Activated CD4-positive, alpha-beta T cell treated with anti-CD3 and anti-CD28 coated beads for 24 hours (primary cell): ENCODE measurements at regions not wholly inside any gene's neighbourhood (a gene's known extent, or its start where the extent isn't known, plus 50 kb on each side); places are given as distances from the start of the nearest gene placed in this dataset.

ENCODE experiments used
- DNase-seq, 2 donors: peaks; one replicate each; pipeline ENCODE4 v3.0.0-alpha.2; 2020; ENCODE audit warnings: low read depth in 2 of 2

DNA sequence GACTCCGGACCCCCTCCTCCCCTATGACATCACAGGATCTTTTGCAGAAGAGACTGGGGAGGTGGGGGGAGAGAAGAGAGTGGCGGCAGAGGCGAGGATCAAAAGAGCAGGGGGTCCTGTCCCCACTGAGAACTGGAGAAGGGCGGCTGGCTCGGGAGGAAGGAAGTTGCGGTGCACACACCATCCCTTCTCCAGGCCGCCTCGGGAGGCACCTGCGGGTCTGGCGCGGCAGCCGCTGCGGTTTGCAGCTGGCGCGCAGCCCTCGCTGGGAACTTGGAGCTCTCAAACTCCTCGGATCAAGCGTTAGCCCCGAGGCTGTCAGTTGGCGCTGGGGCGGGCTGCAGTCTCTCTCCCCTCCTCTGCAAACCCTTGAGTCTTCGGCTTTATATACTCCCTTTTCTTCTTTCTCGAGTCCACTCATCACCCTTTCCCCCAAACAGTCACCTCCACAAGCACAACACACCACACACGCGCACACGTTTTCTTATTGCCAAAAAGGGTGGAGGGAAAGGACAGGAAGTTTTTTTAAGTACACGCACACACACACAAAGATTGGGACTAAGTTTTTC lies 180.7 kb downstream of the TBXT start:
- no peak for DNase-seq

DNA sequence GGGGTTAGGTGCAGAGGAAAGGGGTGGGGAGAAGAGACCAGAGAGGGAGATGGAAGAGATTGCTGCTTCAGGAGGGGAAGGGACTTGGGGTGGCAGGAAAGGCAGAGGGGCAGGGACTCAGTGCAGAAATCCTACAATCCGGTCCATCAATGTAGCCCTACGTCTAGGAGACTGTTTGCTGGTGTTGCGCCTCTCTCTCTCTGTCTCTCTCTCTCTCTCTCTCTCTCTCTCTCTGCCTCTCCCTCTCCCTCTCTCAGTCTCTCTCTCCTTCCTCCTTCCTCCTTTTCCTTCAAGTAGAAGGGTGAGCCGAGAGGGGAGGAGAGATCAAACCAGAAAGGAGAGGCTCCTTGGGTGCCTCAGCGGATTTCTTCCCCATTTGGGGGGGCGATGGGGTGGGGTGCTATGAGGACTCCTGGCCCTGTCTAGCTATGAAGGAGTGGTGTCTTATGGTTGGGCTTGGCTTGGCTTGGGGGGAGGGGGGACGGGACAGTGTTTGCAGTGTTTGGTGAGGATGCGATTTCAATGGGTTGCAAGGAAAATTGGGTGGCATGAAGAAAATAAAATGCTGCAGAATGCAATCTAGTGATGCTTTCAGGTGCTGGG lies 181.2 kb downstream of the TBXT start:
- no peak for DNase-seq

DNA sequence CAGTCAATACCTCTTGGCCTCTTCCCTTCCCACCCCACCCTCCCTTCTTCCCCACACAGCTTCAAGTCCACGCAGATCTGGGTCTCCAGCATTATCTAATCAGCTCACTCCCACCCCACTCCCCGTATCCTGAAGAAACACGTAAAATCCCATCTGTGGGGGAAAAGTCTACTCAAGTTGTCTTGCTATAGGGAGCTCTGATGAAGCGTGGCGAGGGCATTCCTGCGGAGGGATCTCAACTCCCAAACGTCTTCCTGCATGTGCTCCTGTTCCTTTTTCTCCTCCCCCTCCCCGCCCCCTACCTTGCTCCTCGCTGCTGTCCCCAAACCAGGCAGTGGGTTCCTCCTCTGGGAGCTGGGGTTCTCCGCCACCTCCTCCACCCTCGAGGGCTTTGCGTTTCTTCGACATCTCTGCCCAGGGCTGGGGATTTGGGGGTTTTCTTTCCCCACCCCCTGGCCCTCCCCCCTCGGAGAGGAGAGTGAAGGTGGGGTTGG lies 181.8 kb downstream of the TBXT start:
- no peak for DNase-seq

DNA sequence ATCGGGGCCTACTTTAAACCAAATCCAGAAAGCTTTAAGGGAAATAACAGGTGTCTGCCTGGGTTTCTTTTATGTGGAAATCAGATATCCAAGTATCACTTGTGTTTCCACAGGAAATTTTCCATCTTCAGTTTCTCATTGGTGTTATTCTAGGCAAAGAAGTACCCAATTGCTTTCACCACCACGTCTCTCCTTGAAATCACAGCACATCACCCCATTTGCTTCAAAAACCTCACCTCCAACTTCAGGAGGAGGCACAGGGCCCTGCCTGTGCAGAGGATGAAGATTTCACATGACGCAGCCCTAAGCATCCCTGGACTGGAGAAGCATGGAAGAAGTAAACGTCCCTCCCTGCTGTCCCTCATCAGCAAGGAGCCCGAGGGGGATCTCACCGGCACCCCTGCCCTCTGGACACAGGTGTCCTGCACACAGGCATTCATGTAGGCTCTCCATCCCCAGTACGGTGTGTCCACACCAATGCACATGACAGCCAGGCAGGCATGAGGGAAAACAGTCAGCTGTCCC lies 182.3 kb downstream of the TBXT start:
- DNase-seq: no peak

DNA sequence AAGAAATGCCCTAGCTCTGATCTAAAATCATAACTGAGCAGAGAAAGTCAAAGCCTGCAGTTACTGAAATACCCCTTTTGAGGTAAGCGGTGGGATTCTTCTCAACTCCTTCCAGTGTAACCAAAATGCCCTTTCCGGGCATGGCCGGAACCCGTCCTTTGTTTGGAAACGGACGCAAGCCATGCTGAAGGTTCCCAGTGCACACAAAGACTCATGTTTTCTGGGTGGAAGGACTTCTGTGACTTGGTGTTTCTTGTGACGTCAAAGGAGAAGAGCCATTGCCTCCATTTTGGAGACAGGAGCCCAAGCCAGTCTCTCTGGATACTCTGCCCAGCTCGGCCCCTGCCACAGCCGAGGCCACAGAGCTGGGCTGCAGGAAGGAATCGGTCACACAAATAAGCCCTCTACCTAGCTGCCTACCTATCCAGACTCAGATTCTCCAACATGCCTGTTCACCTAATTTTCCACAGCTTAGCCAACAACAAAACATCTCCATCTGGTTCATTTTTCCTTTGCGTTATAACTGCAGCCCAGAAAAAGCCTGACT lies 182.8 kb downstream of the TBXT start:
- DNase-seq: no peak

DNA sequence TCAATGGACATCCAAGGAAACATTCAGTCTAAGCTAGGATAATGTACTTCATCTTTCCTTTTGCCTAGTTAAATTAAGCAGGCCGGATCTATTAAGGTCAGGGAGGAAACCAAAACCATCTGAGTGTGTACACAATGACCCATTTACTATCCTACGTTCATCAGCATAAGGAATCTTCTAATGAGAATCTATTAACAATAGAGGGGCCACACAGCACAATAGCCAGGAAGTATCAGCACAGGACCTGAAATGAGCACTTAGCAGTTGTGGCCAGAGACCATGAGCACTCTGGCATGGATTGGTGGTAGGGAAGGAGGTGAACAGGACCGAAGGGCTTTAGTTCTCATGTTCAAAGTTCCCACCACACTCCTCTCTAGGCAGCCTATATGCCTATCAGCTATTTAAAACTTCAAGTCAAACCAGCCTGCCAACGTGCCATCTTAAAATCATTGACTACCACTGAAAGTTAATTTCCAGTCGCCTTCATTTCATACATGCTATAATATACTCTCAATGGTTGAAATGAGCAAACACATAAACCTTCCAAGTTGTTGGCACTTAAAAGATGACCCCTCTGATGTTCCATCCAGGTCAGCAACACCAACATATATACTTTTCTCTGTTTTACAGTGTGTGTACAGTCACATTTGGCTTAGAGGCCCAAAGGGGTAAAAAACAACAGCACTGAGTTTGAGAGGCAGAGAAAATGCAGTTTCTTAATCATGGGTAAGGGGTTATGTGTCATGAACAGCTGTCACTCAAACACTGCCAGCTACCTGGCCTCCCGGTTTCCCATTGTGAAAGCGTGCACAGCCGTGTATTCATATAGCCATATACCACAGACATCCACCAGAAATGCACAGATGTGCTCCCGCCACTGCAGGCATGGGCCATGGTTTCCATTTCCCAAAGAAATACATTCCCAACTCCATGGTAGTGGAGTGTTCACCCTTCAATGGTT lies 184.3 kb downstream of the TBXT start:
- no peak for DNase-seq

DNA sequence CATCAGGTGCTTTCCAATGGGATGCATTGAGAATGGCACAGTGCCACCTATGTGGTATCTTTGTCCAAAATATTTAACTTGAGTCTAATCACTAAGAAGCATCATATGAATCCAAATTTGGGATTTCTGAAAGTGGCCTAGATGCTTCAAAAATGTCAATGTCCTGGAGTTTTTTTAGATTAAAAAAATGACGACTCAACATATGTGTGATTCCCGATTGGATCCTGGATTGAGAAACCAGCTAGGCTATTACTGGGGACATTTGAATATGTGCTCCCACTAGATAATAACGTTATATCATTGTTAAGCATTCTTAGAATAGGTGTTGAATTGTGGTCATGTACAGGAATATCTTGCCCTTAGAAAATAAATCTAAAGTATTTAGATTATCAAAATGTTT lies 189.2 kb downstream of the TBXT start:
- no peak for DNase-seq

DNA sequence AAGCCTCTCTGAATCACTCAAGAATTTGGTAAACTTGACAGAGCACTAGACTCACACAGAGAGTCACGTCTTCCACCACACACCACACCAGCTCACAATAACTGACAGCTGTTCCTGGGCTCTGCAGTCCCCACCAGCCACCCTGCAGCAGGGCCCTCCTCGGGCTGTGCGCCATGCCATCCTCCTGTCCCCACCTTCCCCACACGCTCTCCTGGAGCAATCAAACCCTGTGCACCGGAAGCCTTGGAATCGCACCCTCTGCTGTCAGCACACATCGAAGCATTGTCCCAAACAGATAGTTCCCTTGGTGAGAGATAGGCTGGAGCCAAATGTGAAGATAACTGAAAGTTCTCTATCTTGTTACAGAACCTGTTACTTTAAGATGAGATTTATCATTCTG lies 191.0 kb downstream of the TBXT start:
- no peak for DNase-seq

DNA sequence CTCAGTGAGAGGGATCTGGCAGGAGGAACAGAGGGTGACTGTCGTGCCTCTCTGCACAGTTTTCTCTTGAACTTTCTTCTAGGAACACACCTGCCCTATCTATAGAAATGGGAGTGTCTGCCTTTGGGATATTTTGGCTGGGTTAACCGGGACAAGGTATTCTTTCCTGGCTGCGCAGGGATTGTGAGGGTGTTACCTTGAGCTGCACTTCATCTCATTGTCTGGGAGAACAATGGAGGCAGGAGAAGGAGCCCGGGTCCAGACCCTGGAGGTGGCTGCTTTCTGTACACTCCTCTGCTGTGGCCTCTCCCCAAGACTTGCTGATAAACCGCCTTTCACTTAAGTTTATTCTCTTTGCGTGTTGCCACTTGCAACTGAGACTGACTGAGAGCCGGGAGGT lies 192.8 kb downstream of the TBXT start:
- no peak for DNase-seq

DNA sequence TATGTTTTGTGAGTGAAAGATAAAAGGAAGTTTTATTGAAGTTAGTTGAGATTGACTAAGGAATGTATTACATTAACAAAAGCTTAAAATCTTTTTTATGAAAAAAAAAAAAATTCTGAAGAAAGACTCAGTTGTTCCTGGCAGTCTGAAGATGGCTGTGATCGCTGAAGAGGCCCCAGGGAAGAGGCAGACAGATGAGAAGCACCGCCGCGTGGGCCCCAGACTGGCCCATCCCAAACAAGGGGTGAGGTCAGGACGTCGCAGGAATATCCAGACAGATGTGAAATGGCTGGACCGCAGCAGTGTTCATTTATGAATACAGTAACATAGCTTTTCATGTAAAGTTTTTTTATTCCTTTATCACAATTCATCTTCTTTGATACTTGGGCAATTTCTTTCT lies 194.2 kb downstream of the TBXT start:
- DNase-seq: no peak

DNA sequence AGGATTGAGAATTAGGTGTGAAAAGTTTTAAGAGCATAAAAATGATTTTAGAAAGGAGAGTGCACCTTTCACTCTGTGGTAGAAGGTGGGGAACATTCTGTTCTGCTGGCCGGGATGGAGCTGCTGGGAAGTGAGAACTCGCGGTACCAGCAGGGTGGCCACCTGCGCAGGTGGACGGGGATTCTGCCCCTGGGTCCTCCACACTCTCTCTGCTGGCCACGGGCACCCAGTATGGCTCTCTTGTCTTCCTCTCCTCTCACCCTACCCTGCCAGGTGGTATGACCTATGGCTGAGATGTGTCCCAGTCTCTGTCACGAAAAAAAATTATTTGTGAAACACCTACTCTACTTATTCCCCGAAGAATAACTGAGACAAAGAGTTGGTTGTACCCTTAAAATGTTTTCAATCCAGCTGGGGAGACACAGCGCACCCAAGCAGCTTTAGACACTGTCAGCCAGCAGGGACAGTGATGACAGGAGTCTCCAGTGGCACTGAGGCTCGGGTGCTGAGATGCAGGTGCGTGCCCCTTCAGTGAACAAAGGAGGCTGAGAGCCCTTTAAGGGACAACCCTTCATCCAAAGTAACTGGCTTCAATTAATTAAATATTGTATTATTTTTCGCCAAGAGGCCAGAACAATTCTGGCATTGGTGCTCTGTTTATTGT lies 195.4 kb downstream of the TBXT start:
- DNase-seq: no peak

DNA sequence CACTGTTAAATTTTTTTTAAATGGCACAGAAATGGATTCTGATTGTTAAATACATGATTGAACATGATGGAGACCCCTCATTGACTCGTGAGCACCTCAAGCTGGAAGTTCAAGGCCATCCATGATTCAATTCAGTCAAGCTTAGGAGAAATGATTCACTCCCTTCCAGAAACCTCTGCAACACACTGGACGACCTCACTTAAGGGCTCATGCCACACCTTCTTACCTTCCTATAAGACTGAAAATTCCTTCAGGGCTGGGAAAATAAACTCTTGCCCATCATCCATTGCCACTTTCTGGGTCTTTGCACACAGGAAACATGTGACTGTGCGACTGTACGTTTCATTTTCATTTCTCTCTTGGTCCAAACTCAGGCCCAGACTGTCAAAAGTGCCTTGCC lies 196.4 kb downstream of the TBXT start:
- DNase-seq: no peak

DNA sequence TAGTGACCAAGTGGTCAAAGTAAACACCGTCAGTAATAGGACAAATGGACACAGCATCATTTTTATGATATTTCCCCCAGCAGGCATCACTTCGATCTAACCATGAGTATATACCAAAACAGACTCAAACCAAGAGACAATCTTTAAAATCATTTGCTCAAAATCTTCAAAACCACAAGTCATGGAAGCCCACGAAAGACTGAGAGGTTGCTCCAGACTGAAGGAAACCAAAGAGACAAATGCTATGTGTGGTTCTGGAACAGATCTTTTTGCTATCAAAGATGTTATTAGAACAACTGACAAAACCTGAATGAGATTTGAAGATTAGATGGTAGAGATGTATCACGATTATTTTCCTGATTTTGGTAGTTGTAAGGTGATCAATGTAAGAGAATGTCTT lies 197.7 kb downstream of the TBXT start:
- DNase-seq: no peak

DNA sequence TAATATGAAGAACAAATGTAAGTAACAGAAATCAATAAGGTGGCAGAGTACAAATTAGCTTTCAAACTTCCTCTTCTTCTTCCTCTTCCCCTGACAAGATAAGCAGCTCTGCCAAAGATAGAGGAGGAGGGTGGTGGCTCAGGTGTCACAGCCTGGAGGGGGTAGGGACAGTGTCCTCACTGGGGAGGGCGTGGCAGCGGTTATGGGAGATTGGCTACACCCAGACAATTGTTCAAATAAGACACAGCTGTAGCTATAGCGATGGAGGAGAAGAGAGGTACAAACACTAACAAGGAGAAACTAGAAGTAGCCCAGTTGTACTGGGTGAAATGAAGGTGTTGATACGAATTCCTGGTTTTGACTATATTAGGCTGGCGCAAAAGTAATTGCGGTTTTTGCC lies 198.5 kb downstream of the TBXT start:
- DNase-seq: no peak

DNA sequence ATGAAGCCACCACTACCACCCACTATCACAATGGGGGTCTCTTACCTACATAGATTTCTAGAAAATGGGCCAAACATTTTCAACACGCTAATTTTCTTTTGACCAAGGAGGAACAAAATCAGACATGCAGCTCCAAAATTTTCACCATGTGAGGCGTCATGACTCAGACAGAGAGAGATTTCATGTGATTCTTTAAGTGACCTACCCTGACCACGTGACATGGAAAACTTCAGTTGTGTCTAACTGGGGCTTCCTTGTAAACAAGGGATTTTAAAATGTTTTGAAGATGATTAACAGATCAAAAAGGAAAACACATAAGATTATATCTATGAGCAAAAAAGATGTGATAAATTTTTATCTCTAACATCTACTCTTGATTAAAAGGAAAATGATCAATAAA lies 199.2 kb downstream of the TBXT start:
- no peak for DNase-seq

DNA sequence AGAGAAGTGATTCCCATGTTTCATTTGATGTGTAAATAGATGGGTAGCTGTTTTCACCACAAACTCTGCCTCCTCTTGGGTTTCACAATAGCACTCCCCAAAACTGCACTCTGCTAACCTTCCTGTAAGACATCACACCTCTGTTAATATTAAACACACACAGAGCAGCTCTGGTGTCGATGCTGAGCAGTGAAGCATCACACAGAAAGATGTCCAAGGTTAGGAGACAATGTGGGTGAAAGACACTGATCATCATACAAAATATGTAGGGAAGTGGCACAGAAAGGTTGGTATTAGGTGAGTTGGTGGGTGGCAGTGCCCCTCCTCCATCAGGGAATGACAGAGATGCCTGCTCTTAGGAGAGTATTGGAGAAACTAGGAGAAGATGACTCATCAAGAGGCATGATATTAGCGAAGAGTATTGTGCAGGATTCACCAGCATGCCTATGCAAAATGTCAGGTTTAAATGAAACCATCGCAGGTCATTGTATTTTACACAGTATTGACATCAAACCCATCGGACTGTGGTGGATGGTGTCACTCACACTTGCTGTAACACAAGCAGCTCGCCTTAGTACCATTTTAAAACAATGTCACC lies 199.7 kb downstream of the TBXT start:
- DNase-seq: no peak

DNA sequence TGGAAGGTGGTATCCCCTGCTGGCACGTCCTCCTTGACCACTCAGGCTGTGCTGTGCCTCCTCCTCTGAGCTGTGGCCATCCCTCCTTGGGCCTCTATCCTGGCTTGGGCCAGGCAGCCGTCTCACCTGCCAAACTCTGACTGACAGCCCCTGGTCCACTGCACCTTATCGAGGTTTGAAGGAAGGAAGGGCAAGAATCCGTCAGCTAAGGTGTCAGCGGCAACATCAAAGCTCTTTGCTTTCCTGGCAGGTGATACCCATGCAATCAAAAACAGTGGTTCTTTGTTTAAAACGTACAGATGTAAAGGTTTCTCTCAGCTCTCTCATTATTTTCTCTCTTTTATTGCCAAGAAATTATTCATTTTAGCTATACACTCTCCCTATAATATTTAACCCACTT lies 203.9 kb downstream of the TBXT start:
- DNase-seq: no peak

DNA sequence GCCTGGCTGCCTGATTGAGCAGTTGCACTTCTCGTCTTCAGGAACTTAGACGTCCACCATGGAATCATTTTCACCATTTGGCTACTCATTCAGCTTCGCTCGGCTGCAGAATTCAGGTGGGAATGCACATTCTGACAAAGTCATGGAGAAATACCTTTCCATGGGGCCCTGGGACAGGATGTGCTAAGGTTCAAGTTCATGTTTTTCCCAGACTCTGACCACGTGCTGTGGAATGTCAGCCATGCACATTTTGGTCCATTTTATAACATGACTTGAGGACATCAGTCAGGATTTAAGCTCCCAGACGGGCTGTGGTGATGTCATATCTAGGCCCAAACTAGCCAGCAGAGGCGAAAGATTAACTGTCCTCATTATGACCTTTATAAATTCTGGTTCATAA lies 205.3 kb downstream of the TBXT start:
- DNase-seq: no peak

DNA sequence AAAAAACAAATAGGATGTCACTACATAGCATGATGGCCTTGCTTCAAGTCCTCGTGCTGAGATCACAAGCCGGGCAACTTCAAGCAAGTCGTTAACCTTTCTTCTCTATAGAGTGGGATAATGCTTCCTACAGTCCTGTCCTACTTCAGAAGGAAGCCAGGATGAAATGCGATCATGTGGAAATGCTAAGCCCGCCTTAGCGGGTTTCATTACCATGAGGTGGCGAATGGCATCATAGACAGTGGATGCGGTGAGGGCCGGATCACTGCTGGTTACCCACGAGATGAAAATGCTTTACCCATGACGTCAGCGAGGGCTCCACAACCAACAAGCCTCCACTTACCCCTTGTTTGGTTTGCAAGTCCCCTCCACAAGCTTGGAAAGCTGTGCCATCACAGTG lies 206.4 kb downstream of the TBXT start:
- no peak for DNase-seq

DNA sequence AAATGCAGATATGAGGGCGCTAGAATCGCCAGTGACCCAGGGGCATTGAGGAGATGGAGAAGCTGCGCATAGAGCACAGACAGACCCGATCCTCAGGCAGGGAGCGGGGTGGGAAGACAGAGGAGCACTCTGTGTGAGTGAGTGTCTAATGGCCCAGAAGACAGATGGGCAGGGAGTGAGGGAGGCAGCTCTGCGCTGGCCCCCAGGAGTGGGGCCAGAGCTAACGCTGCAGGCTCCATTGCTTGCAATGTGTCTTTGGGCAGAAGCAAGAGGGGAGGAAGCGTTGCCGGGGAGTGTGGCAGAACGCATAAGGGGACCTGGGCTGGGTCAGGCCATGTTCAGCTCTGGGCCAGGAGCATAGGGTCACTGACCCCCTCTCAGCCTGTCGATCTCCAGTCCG lies 207.0 kb downstream of the TBXT start:
- no peak for DNase-seq

DNA sequence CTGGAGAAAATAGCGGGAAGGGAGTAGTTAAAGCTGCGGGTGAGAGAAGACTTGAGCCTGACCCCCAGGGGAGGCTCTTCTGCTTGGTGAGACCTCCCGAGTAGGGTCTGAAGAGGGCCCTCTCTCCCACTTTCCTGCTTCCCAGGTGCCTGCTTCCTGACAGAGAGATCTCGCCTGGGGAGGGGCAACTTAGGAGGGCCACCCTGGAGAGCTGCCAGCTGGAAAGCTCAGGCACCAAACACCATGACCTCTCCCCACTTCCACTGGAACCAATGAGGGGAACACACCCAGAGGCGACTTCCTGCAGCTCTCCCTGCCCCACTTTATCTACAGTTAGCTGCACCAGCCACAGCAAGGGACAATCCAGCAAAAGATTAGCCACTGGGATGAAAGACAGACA lies 208.0 kb downstream of the TBXT start:
- no peak for DNase-seq
